ENCODE measurements at regions not wholly inside any gene's neighbourhood (a gene's known extent, or its start where the extent isn't known, plus 50 kb on each side); places are given as distances from the start of the nearest gene placed in this dataset.

- no peak for DNase-seq (ENCODE audit: low read depth)
- TF ChIP-seq, protein P1, sequence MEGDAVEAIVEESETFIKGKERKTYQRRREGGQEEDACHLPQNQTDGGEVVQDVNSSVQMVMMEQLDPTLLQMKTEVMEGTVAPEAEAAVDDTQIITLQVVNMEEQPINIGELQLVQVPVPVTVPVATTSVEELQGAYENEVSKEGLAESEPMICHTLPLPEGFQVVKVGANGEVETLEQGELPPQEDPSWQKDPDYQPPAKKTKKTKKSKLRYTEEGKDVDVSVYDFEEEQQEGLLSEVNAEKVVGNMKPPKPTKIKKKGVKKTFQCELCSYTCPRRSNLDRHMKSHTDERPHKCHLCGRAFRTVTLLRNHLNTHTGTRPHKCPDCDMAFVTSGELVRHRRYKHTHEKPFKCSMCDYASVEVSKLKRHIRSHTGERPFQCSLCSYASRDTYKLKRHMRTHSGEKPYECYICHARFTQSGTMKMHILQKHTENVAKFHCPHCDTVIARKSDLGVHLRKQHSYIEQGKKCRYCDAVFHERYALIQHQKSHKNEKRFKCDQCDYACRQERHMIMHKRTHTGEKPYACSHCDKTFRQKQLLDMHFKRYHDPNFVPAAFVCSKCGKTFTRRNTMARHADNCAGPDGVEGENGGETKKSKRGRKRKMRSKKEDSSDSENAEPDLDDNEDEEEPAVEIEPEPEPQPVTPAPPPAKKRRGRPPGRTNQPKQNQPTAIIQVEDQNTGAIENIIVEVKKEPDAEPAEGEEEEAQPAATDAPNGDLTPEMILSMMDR (IDR thresholded peaks at IDR 0.05; ENCODE audit: low read length, missing control alignments), result no peak
- H3K4me3 ChIP-seq (replicated peaks; ENCODE audit: low read depth, low read length), result no peak overlapping the region
Observed at GRCh38 chr7:118312966-118313365, 88.5 kb downstream of the ANKRD7 start.

- TF ChIP-seq, protein P1 (IDR thresholded peaks at IDR 0.05; ENCODE audit: low read length, missing control alignments), result no peak
- DNase-seq (ENCODE audit: low read depth), result no peak
- H3K4me3 ChIP-seq (replicated peaks; ENCODE audit: low read depth, low read length), result no peak overlapping the region
Observed at GRCh38 chr7:118324790-118325449, 100.4 kb downstream of the ANKRD7 start.

DNA sequence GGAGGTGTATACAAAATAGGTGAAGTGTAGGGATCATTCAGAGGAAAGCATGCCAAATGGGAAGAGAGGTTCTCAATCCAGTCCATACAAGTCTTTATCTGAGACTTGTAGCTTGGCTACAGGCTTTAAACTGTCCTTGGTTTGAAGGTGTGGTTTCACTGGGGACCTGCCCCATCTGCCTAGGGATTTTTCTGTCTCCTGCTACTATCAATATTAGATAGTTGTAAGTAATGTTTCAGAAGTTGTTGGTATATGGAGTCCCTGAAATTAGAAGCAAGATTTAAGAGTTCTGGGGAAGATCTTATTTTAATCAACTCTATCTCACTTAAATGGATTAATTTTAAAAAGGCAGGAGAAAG is 100.9 kb downstream of the ANKRD7 start:
- H3K4me3 ChIP-seq (replicated peaks; ENCODE audit: low read depth, low read length), result no peak overlapping the region
- TF ChIP-seq, protein P1 (IDR thresholded peaks at IDR 0.05; ENCODE audit: low read length, missing control alignments), result no peak
- no peak for DNase-seq (ENCODE audit: low read depth)

DNA sequence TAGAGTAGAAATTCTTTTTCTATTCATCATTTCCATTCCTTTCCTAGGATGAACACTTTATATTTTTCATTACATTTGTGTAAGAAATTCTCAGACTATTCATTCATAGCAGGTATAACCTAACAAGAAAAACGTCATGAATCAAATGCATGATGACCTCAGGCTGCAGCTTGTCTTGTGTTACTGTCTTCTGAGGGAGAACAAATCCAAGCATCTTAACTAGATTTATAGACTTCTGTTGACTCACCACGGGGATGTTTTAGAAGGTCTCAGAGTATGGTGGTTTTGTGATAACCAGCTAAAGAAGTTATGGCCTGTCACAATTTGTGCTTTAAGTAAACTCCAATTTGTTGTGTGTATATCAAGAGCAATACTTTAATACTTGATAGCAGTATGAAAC is 102.7 kb downstream of the ANKRD7 start:
- TF ChIP-seq, protein P1 (IDR thresholded peaks at IDR 0.05; ENCODE audit: low read length, missing control alignments), result no peak
- no peak for DNase-seq (ENCODE audit: low read depth)
- H3K4me3 ChIP-seq (replicated peaks; ENCODE audit: low read depth, low read length), result no peak overlapping the region

GRCh38 chr7:118328505-118329211 is 104.2 kb downstream of the ANKRD7 start:
- no peak overlapping the region for H3K4me3 ChIP-seq (replicated peaks; ENCODE audit: low read depth, low read length)
- TF ChIP-seq, protein P1 (IDR thresholded peaks at IDR 0.05; ENCODE audit: low read length, missing control alignments), result no peak
- DNase-seq (ENCODE audit: low read depth), result no peak

DNA sequence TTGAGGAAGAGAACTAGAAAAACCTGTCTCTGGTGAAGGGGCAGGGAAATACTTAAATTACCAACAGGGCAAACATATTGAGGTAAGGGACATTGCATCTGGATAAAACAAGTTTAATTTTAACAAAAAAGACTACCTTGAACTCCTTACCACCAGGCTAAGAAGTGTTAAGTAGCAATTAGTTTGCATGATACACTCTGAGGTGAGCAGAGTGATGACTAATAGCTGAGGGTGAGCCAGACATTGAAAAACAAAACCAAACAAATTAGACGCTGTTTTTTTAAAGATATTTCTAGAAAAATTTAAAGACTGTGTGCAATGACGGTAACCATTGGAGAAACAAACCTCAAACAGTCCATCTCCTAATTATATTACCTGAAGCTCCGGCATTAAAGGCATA is 105.9 kb downstream of the ANKRD7 start:
- no peak overlapping the region for H3K4me3 ChIP-seq (replicated peaks; ENCODE audit: low read depth, low read length)
- DNase-seq (ENCODE audit: low read depth), result no peak
- TF ChIP-seq, protein P1 (IDR thresholded peaks at IDR 0.05; ENCODE audit: low read length, missing control alignments), result no peak

GRCh38 chr7:118346748-118347147 is 122.2 kb downstream of the ANKRD7 start:
- DNase-seq (ENCODE audit: low read depth), result no peak
- H3K4me3 ChIP-seq (replicated peaks; ENCODE audit: low read depth, low read length), result no peak overlapping the region
- TF ChIP-seq, protein P1 (IDR thresholded peaks at IDR 0.05; ENCODE audit: low read length, missing control alignments), result no peak
